ENCODE measurements at regions not wholly inside any gene's neighbourhood (a gene's known extent, or its start where the extent isn't known, plus 50 kb on each side); places are given as distances from the start of the nearest gene placed in this dataset.

- no peak for TF ChIP-seq CTCF (IDR thresholded peaks at IDR 0.05; ENCODE audit: unreplicated experiment)
- Mint-ChIP-seq H3K27me3 (ENCODE audit: insufficient read depth, unreplicated experiment) (no peaks in the 10 kb centered on the region), H3K9me3 (ENCODE audit: unreplicated experiment) (no peaks in the 10 kb centered on the region), H3K36me3 (ENCODE audit: insufficient read depth, unreplicated experiment) (peaks cover 4% of the 10 kb centered on the region), H3K4me1 (ENCODE audit: insufficient read depth, unreplicated experiment) (peaks cover 24% of the 10 kb centered on the region), H3K27ac (ENCODE audit: low read depth, unreplicated experiment) (no peak overlapping the region), H3K4me3 (ENCODE audit: unreplicated experiment) (no peak overlapping the region)
- ChIA-PET CTCF (no interaction called here), POLR2A (no interaction called here)
- intact Hi-C loops (cut with micrococcal nuclease) = no loop called here
- no TSS peak for BruUV-seq (replicated peaks)
- no peak for DNase-seq (ENCODE audit: unreplicated experiment)
These were observed 282.0 kb upstream of the TPM1 start for GRCh38 chr15:62760538-62760937.

DNA sequence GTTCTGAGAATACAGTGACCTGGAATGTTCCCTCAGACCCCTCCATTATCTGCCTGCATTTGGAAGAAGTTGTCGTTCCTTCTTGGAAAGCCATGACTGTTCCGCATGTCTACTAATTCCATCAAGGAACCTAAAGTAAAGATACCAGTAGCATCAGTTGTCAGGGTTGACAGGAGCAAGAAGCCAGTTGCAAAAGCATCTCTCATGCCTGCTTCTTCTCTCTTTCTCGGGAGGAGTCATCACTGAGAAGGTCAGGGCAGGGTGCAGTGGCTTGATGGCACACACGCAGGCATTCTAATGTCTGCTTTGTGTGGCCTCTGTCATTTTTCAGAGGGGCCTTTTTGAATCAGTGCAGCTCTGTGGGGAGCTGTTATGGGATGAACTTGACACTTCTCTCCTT, 276.6 kb upstream of the TPM1 start:
- no peak overlapping the region for H3K4me3 Mint-ChIP-seq (ENCODE audit: unreplicated experiment)
- CTCF ChIA-PET = interaction anchor here (0.6 kb wide), 1 partner anchor 377 kb away, joined by 3 read pairs; no protein-coding TSS in a partner anchor
- H3K27me3 Mint-ChIP-seq (ENCODE audit: insufficient read depth, unreplicated experiment) = no peaks in the 10 kb centered on the region
- peaks cover 8% of the 10 kb centered on the region for H3K36me3 Mint-ChIP-seq (ENCODE audit: insufficient read depth, unreplicated experiment)
- no TSS peak for BruUV-seq (replicated peaks)
- H3K4me1 Mint-ChIP-seq (ENCODE audit: insufficient read depth, unreplicated experiment) = peaks cover 17% of the 10 kb centered on the region
- TF ChIP-seq CTCF (IDR thresholded peaks at IDR 0.05; ENCODE audit: unreplicated experiment) = no peak
- no peak overlapping the region for H3K27ac Mint-ChIP-seq (ENCODE audit: low read depth, unreplicated experiment)
- intact Hi-C loops (cut with micrococcal nuclease) = no loop called here
- POLR2A ChIA-PET = no interaction called here
- DNase-seq (ENCODE audit: unreplicated experiment) = no peak
- no peaks in the 10 kb centered on the region for H3K9me3 Mint-ChIP-seq (ENCODE audit: unreplicated experiment)

- H3K36me3 Mint-ChIP-seq (ENCODE audit: insufficient read depth, unreplicated experiment) = peaks cover 15% of the 10 kb centered on the region
- H3K4me3 Mint-ChIP-seq (ENCODE audit: unreplicated experiment) = no peak overlapping the region
- TF ChIP-seq CTCF (IDR thresholded peaks at IDR 0.05; ENCODE audit: unreplicated experiment) = no peak
- intact Hi-C loops (cut with micrococcal nuclease) = no loop called here
- no peak for DNase-seq (ENCODE audit: unreplicated experiment)
- no peak overlapping the region for H3K27ac Mint-ChIP-seq (ENCODE audit: low read depth, unreplicated experiment)
- no TSS peak for BruUV-seq (replicated peaks)
- ChIA-PET POLR2A (no interaction called here), CTCF (interaction anchor here (0.5 to 1.0 kb wide), 2 partner anchors 490 to 1323 kb away, joined by 3 read pairs; no protein-coding TSS in a partner anchor)
- peaks cover 18% of the 10 kb centered on the region for H3K4me1 Mint-ChIP-seq (ENCODE audit: insufficient read depth, unreplicated experiment)
- no peaks in the 10 kb centered on the region for H3K27me3 Mint-ChIP-seq (ENCODE audit: insufficient read depth, unreplicated experiment)
- H3K9me3 Mint-ChIP-seq (ENCODE audit: unreplicated experiment) = no peaks in the 10 kb centered on the region
These were observed 275.9 kb upstream of the TPM1 start for GRCh38 chr15:62766599-62766998.

- ChIA-PET CTCF (interaction anchor here (1.5 kb wide), 1 partner anchor 27 kb away, joined by 5 read pairs; no protein-coding TSS in a partner anchor), POLR2A (interaction anchor here (2.6 kb wide), 1 partner anchor 11 kb away, joined by 11 read pairs; no protein-coding TSS in a partner anchor)
- H3K4me1 Mint-ChIP-seq (ENCODE audit: insufficient read depth, unreplicated experiment) = peaks cover 18% of the 10 kb centered on the region
- no TSS peak for BruUV-seq (replicated peaks)
- no peak for TF ChIP-seq CTCF (IDR thresholded peaks at IDR 0.05; ENCODE audit: unreplicated experiment)
- H3K27me3 Mint-ChIP-seq (ENCODE audit: insufficient read depth, unreplicated experiment) = no peaks in the 10 kb centered on the region
- peaks cover 23% of the 10 kb centered on the region for H3K36me3 Mint-ChIP-seq (ENCODE audit: insufficient read depth, unreplicated experiment)
- no peak overlapping the region for H3K27ac Mint-ChIP-seq (ENCODE audit: low read depth, unreplicated experiment)
- peak; percentile 43 for DNase-seq (ENCODE audit: unreplicated experiment)
- H3K4me3 Mint-ChIP-seq (ENCODE audit: unreplicated experiment) = no peak overlapping the region
- H3K9me3 Mint-ChIP-seq (ENCODE audit: unreplicated experiment) = no peaks in the 10 kb centered on the region
- intact Hi-C loops (cut with micrococcal nuclease) = no loop called here
These were observed 272.9 kb upstream of the TPM1 start for GRCh38 chr15:62769604-62770003.
